ENCODE measurements at regions not wholly inside any gene's neighbourhood (a gene's known extent, or its start where the extent isn't known, plus 50 kb on each side); places are given as distances from the start of the nearest gene placed in this dataset.

GRCh38 chr3:144241404-144241803, 269.8 kb downstream of the DIPK2A start:
- TF ChIP-seq, protein P1, sequence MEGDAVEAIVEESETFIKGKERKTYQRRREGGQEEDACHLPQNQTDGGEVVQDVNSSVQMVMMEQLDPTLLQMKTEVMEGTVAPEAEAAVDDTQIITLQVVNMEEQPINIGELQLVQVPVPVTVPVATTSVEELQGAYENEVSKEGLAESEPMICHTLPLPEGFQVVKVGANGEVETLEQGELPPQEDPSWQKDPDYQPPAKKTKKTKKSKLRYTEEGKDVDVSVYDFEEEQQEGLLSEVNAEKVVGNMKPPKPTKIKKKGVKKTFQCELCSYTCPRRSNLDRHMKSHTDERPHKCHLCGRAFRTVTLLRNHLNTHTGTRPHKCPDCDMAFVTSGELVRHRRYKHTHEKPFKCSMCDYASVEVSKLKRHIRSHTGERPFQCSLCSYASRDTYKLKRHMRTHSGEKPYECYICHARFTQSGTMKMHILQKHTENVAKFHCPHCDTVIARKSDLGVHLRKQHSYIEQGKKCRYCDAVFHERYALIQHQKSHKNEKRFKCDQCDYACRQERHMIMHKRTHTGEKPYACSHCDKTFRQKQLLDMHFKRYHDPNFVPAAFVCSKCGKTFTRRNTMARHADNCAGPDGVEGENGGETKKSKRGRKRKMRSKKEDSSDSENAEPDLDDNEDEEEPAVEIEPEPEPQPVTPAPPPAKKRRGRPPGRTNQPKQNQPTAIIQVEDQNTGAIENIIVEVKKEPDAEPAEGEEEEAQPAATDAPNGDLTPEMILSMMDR (IDR thresholded peaks at IDR 0.05): no peak
- no peak for TF ChIP-seq POLR2AphosphoS5 (IDR thresholded peaks at IDR 0.05)
- TF ChIP-seq POLR2A (IDR thresholded peaks at IDR 0.05): no peak

Data from breast epithelium (tissue), 3 donors.